ES-I3 (cell line): ENCODE measurements at regions not wholly inside any gene's neighbourhood (a gene's known extent, or its start where the extent isn't known, plus 50 kb on each side); places are given as distances from the start of the nearest gene placed in this dataset.

Experiments
- H3K36me3 ChIP-seq: 2 replicates; pipeline ENCODE4 v1.6.1; 2013; ENCODE audit warnings: mild to moderate bottlenecking, low read length, control low read depth, moderate library complexity; ENCODE audit not compliant: insufficient read depth
- H3K4me1 ChIP-seq: 2 replicates; pipeline ENCODE4 v1.6.1; 2013; ENCODE audit warnings: mild to moderate bottlenecking, control low read depth, low read length; ENCODE audit not compliant: insufficient read depth
- H3K9ac ChIP-seq: 2 replicates; pipeline ENCODE4 v1.6.1; 2013; ENCODE audit warnings: low read depth, mild to moderate bottlenecking, low read length, moderate library complexity
- H3K9me3 ChIP-seq: 2 replicates; pipeline ENCODE4 v1.6.1; 2013; ENCODE audit warnings: mild to moderate bottlenecking, low read length, moderate library complexity; ENCODE audit not compliant: control insufficient read depth, insufficient read depth

- Histone ChIP-seq H3K36me3 (no peaks in the 10 kb centered on the region), H3K9me3 (no peaks in the 10 kb centered on the region; the same call in 1 of the 2 replicates), H3K4me1 (no peaks in the 10 kb centered on the region), H3K9ac (no peak overlapping the region)
These were observed 73.9 kb downstream of the WNT5A start for GRCh38 chr3:55413236-55413635.

- Histone ChIP-seq H3K4me1 (no peaks in the 10 kb centered on the region), H3K9ac (no peak overlapping the region), H3K9me3 (no peaks in the 10 kb centered on the region), H3K36me3 (no peaks in the 10 kb centered on the region)
These were observed 74.6 kb downstream of the WNT5A start for GRCh38 chr3:55412545-55412944.

DNA sequence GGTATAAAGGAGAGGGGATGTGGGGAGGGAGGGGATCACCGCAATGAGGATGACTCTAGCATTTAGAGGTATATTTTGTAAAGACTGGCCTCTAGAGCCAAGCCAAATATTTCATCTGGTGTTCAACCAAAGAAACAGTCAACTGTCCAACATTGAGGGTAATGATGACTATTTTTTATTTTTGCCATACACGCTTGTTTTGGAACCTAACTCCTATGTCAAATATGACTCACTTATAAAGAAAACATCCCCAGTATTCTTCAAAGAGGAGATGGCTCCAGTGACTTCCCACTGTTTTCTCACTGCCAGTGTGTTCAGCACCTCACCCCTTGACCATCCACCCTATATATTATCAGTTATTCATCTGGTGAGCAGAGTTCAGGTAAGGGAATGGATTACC is 77.3 kb downstream of the WNT5A start:
- no peaks in the 10 kb centered on the region for H3K36me3 ChIP-seq
- H3K9me3 ChIP-seq, result no peaks in the 10 kb centered on the region
- H3K4me1 ChIP-seq, result no peaks in the 10 kb centered on the region
- H3K9ac ChIP-seq, result no peak overlapping the region

DNA sequence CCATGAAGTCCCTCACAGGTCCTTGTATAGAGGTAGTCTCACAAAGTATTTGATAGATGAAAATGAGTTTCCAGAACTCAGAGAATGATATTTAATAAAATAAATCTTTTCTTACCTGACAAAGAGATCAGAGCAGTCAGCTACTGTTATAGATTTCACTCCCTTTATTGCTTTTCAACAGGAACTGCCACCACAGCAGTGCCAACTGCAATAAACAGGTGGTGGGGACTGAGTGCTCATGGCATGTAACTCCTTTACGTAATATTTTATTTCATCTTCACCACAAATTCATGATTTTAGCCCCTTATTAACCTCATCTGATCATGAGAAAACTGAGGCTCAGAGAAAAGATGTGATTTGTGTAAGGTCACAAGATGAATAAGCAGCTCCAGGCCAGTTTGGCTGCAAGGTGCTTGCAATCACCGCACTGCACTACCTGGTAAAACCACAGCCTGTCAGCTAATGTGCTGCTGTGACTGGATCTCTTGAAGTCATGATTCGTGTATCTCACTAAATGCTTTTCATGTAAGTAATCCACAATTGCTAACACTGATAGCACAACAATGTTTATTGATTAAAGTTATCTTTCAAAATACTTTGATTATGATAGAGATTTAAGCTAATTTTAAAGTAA is 78.8 kb downstream of the WNT5A start:
- H3K36me3 ChIP-seq, result no peaks in the 10 kb centered on the region
- no peaks in the 10 kb centered on the region for H3K9me3 ChIP-seq
- H3K4me1 ChIP-seq, result no peaks in the 10 kb centered on the region
- no peak overlapping the region for H3K9ac ChIP-seq

GRCh38 chr3:55407426-55407820 is 79.7 kb downstream of the WNT5A start:
- Histone ChIP-seq H3K36me3 (no peaks in the 10 kb centered on the region), H3K9ac (no peak overlapping the region), H3K9me3 (no peaks in the 10 kb centered on the region), H3K4me1 (no peaks in the 10 kb centered on the region)

DNA sequence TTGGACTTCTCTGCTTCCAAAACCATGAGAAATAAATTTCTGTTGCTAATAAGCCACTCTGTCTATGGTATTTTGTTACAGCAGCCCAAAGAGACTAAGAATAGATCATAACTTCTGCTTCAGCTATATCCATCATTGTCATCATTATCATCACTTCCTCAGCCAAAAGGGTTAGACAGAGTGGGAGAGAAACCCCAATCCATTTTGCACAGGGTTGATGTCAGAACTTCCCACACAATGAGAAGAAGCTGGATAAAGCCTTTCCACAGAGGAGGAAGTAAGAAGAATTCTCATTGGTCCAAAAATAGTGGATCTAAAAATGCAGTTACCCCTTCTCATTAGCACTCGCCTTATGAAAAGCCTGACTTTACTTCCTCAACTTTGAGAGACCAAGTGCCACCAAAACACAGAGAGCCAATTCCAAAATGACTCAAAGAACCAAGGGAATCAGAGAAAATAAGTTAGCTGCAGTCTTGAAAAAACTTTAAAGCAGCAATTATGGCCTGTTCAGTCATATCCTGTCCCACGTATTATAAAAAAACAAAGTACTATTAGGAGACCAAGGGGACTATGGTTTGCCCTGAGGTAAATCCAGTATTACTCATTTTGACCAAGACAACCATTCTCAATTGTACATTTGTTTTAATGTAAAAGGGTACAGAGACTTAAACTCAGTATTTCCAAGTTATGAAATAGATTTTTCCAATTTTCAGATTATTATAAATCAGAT is 80.2 kb downstream of the WNT5A start:
- H3K9ac ChIP-seq, result no peak overlapping the region
- no peaks in the 10 kb centered on the region for H3K36me3 ChIP-seq
- H3K9me3 ChIP-seq, result no peaks in the 10 kb centered on the region
- no peaks in the 10 kb centered on the region for H3K4me1 ChIP-seq

- H3K36me3 ChIP-seq, result no peaks in the 10 kb centered on the region
- no peak overlapping the region for H3K9ac ChIP-seq
- no peaks in the 10 kb centered on the region for H3K4me1 ChIP-seq
- no peaks in the 10 kb centered on the region for H3K9me3 ChIP-seq
These were observed 81.7 kb downstream of the WNT5A start for GRCh38 chr3:55405436-55405835.

- H3K9ac ChIP-seq, result no peak overlapping the region
- H3K9me3 ChIP-seq, result no peaks in the 10 kb centered on the region
- H3K36me3 ChIP-seq, result no peaks in the 10 kb centered on the region
- H3K4me1 ChIP-seq, result no peaks in the 10 kb centered on the region
These were observed 84.1 kb downstream of the WNT5A start for GRCh38 chr3:55402886-55403609.

GRCh38 chr3:55380561-55380960 is 106.5 kb downstream of the WNT5A start:
- Histone ChIP-seq H3K36me3 (no peaks in the 10 kb centered on the region), H3K9me3 (no peaks in the 10 kb centered on the region), H3K9ac (no peak overlapping the region), H3K4me1 (no peaks in the 10 kb centered on the region)

GRCh38 chr3:55376753-55377347 is 110.3 kb downstream of the WNT5A start:
- H3K9ac ChIP-seq, result no peak overlapping the region
- no peaks in the 10 kb centered on the region for H3K4me1 ChIP-seq
- H3K9me3 ChIP-seq, result no peaks in the 10 kb centered on the region
- H3K36me3 ChIP-seq, result no peaks in the 10 kb centered on the region

GRCh38 chr3:55373423-55373822 is 113.7 kb downstream of the WNT5A start:
- Histone ChIP-seq H3K9me3 (no peaks in the 10 kb centered on the region), H3K36me3 (no peaks in the 10 kb centered on the region), H3K4me1 (no peaks in the 10 kb centered on the region)

DNA sequence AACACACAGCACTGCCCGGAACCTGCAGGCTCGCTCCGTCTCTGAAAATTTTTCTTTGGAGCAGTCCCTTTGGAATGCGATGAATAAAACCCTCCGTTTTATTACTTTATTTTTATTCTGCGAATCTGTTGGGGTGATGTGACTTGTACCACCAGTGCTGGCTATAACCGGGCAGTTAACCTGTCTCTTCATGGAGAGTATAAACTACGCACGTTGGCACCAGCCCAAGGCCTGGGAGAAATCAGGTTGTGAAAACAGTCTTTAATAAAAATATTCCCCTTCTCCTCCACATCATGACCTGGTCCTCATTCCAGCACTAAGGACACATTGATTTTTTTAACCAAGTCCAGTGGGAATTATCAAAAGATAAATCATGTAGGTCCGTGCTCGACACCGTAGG is 116.8 kb downstream of the WNT5A start:
- no peaks in the 10 kb centered on the region for H3K9me3 ChIP-seq
- H3K9ac ChIP-seq, result no peak overlapping the region
- no peaks in the 10 kb centered on the region for H3K4me1 ChIP-seq
- H3K36me3 ChIP-seq, result no peaks in the 10 kb centered on the region

More at GRCh38 chr3:55373423-55373822, 113.7 kb downstream of the WNT5A start:
- H3K9ac ChIP-seq, result no peak overlapping the region

- Histone ChIP-seq H3K36me3 (no peaks in the 10 kb centered on the region), H3K9ac (no peak overlapping the region), H3K4me1 (no peaks in the 10 kb centered on the region), H3K9me3 (no peaks in the 10 kb centered on the region)
These were observed 117.8 kb downstream of the WNT5A start for GRCh38 chr3:55369141-55369847.

- Histone ChIP-seq H3K9ac (no peak overlapping the region), H3K4me1 (no peaks in the 10 kb centered on the region), H3K36me3 (no peaks in the 10 kb centered on the region), H3K9me3 (no peaks in the 10 kb centered on the region)
These were observed 118.7 kb downstream of the WNT5A start for GRCh38 chr3:55368366-55368765.
